GM19397 (cell line): ENCODE measurements at regions not wholly inside any gene's neighbourhood (a gene's known extent, or its start where the extent isn't known, plus 50 kb on each side); places are given as distances from the start of the nearest gene placed in this dataset.

Experiments
- ATAC-seq: cut with Tn5 transposase; IDR thresholded peaks from one replicate; pipeline ENCODE4 v1.9.1; 2021; ENCODE audit warnings: mild to moderate bottlenecking, moderate library complexity; ENCODE audit not compliant: unreplicated experiment

DNA sequence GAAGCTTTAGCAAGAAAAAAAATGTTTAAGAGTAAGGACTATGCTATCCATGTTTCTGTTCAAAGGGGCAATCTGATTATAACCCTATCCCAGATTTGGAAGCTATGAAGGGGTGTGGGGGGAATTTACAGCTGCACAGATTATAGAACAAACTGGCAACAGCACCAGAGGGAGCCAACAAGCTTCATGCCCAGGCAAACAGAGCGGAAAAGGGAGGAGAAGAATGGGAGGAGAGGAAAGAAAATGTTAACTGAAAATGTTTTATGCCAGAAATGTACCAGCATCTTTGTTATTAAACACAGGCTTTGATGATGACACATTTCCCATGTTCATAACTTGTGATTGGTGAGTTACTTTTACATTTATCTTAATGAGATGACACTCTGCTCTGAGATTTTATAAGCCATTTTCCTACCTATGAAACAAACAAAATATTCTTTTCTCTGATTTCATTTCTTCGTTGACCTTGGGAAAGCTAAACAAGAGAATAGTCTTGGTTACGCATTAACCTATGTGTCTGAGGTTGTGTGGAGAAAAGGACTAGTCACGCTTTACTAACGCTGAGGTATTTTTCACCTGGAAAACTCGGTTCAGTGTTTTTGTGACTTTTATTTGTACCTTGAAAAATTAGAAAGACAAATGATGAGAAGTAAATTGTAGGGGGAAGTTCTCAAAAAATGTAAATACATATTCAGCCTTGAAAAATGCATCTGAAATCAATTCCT is 235.8 kb upstream of the MIR17HG start:
- ATAC-seq = no peak

DNA sequence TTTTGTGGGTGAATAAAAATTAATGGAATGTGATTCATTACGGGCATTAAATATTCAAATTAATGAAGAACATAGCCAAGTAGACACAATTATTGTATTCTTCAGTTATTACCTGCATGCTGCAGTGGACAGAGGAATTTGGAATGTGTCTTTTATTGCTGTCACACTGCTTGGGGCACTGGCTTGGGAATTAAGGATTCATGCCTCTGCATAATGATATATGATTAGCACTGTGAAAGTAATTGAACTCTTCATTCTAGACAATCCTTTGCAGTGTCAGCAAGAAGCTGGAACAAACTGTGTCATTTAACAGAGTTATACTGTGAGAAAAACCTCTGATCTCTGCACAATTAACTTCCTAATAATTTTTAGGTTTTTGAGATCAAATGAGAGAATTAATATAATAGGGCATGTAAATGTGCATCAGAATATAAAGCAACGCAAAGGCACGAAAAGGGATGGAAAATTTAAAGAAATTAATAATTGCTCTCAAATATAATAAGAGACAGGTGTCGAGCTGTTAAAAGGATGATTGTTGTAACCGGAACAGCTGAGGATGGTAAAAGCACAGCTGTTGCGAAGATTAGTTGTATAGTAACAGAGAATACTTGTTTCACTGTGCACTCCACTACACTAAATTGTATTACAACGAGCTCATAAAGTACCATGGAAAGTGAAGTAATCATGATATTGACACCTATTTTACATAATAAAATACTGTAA is 235.1 kb upstream of the MIR17HG start:
- no peak for ATAC-seq

DNA sequence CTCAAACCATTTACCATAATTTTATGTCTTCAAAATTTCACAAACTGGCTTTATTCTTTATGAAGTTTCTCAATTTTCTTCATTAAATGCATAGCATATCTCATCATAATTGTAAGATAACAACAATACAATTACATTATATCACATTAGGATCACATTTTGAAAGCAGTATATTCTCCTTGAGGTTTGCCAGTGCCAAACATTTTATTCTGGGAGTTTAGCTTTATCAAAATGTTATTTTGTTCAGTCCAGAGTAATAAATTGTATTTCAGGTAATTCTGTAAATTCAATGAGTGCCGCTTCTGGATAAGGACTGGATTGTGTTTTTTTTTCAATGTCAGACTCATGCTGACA is 234.6 kb upstream of the MIR17HG start:
- no peak for ATAC-seq

GRCh38 chr13:91115776-91116175 is 231.7 kb upstream of the MIR17HG start:
- ATAC-seq = no peak

GRCh38 chr13:91117351-91117750 is 230.1 kb upstream of the MIR17HG start:
- ATAC-seq = no peak

GRCh38 chr13:91119643-91120042 is 227.8 kb upstream of the MIR17HG start:
- ATAC-seq = no peak

- no peak for ATAC-seq
These were observed 224.7 kb upstream of the MIR17HG start for GRCh38 chr13:91122766-91123165.

- no peak for ATAC-seq
These were observed 223.9 kb upstream of the MIR17HG start for GRCh38 chr13:91123456-91124127.

- ATAC-seq = no peak
These were observed 220.7 kb upstream of the MIR17HG start for GRCh38 chr13:91126806-91127205.

- no peak for ATAC-seq
These were observed 219.5 kb upstream of the MIR17HG start for GRCh38 chr13:91127995-91128394.

GRCh38 chr13:91132381-91132780 is 215.1 kb upstream of the MIR17HG start:
- no peak for ATAC-seq

DNA sequence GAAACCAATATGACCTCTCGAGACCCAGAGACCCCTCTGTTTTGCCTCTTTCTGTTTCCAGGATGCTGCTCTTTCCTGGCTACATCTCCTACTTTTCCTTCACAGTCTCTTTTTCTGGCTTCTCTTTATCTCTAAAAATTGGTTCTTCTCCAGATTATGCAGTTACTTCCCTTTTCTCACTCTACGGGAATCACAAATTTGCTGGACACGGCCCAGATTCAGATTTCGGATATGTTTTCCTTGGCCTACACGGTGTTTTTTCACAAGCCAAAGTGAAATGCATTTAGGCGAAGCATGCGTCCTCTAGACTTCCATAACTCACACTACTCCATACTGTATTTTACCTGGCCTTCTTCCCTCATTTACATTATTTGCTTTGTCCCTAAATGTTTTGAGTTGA is 214.7 kb upstream of the MIR17HG start:
- ATAC-seq = no peak

GRCh38 chr13:91133941-91134802 is 213.3 kb upstream of the MIR17HG start:
- peak; percentile 78 for ATAC-seq

DNA sequence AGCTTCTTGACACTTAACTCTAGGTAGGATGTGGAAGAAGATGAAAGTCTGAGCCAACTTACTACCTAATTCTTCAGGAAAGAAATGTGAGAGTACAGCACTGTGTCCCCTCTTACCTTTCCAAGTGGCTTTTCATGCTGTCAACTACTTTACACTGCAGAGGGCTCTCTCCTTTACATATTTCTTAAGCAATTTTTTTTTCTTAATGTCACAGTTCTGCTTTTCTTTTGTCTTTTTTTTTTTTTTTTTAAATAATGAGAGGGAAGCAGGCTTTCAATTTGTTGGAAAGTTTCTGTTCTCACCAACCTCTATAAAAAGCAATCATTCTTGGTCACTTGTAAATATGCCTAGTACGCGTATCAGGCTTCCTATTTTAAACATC is 212.7 kb upstream of the MIR17HG start:
- ATAC-seq = no peak

DNA sequence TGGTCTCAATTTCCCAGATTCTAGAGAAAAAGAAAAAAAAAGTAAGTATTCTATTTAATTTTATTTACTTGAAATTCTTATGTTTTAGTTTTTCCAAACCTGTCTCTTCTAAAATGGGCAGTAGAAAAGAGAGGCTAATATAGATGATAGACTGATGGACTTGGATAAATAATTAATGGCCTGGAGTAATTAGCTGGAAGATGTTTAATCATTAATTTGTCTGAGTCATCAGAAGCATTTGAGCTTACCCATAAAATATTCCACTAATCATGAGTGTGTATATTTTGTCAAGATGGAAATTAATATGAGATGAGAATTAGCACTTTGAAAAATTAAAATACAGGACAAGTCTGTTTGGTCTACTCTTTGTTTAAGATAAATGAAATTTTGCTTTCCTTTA is 212.1 kb upstream of the MIR17HG start:
- no peak for ATAC-seq

DNA sequence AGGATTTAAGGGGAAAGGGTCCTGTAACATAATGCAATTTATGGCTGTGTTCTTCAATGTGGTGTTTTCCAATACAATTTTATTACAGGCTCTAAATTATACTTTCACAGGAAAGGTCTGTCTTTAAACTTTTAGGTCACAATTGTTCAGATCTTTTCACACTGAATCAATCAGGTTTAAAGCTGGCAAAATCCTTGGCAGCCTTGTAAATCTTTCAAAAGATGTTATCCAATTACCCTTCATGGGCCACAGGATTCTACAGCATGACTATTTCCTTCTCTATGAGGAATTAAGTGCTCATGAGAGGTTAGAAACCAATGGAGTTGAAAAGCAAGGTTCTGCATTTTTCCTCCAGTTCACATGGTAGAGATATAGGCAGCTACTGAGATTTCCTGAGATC is 211.5 kb upstream of the MIR17HG start:
- ATAC-seq = no peak

- ATAC-seq = no peak
These were observed 210.7 kb upstream of the MIR17HG start for GRCh38 chr13:91136806-91137205.

GRCh38 chr13:91139232-91139631 is 208.3 kb upstream of the MIR17HG start:
- no peak for ATAC-seq

GRCh38 chr13:91141543-91142061 is 205.9 kb upstream of the MIR17HG start:
- no peak for ATAC-seq

DNA sequence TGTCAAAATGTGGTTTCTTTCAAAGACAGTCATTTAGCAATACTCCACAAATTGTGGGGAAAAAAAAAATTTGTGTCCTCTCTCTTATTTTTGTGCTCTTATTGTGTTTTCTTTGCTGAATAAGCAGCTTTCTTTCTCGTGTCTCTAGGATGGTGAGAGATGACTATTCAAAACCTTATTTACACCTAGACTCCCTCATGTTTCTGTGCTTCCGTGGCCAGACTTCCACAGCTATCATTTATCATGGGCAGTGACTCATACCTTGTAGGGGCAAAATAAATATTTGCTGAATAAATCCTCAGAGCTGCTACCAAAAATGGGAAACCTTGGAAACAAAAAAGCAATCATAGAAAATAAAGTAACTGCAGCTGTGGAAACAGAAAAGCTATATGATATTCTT is 204.9 kb upstream of the MIR17HG start:
- no peak for ATAC-seq

DNA sequence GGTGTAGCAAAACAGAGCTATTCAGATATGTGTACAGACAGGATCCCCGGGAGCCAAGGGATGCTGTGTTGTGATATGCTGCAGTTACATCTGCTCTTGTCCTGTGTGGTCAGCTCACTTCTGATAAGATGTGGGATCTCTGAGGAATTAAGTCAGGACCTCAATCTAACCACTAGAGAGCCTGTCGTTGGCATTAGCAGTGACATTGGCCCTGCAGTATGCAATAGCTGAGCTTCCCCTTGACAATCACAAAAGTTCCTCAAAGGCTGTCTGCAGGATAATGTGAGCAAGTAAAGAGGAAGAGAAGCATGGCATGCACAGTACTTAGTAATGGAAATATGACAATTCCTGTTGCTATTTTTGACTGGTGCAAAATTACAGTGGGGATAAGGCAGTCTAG is 203.4 kb upstream of the MIR17HG start:
- no peak for ATAC-seq
